MCF 10A (cell line): ENCODE measurements at regions not wholly inside any gene's neighbourhood (a gene's known extent, or its start where the extent isn't known, plus 50 kb on each side); places are given as distances from the start of the nearest gene placed in this dataset.
A peak's percentile ranks its signal among the peaks of the same experiment; 100 is the strongest.

Experiments used
- BruUV-seq: library from RNA; stranded (reverse); fragments of 400-500 nt; replicated peaks from 2 replicates; lab custom pipeline; 2021; lab: Mats Ljungman, UMichigan
- CTCF ChIA-PET: fragments of 300-600 bp; sonication (Branson Sonifier 250); formaldehyde crosslinking; extraction: SDS; loops from one replicate; lab custom pipeline; 2021; ENCODE audit warnings: antibody characterized with exemption, inconsistent platforms; lab: Yijun Ruan, JAX
- POLR2A ChIA-PET: fragments of 300-600, 350-650 bp; sonication (Branson Sonifier 250); formaldehyde crosslinking; extraction: SDS; loops from one replicate; lab custom pipeline; 2020; ENCODE audit warnings: antibody characterized with exemption, inconsistent platforms; lab: Yijun Ruan, JAX
- DNase-seq: peaks from one replicate; pipeline ENCODE4 v3.0.0-alpha.2; 2018; ENCODE audit not compliant: unreplicated experiment
- H3K27ac Mint-ChIP-seq: one replicate; pipeline ENCODE4 v1.8.0; 2022; ENCODE audit warnings: mild to moderate bottlenecking, low read depth, mixed read lengths; ENCODE audit not compliant: unreplicated experiment
- H3K27me3 Mint-ChIP-seq: one replicate; pipeline ENCODE4 v1.8.0; 2022; ENCODE audit warnings: mixed read lengths; ENCODE audit not compliant: insufficient read depth, unreplicated experiment
- H3K36me3 Mint-ChIP-seq: one replicate; pipeline ENCODE4 v1.8.0; 2022; ENCODE audit warnings: mild to moderate bottlenecking, moderate library complexity, mixed read lengths; ENCODE audit not compliant: insufficient read depth, unreplicated experiment
- H3K4me1 Mint-ChIP-seq: one replicate; pipeline ENCODE4 v1.8.0; 2022; ENCODE audit warnings: mixed read lengths; ENCODE audit not compliant: insufficient read depth, unreplicated experiment
- H3K4me3 Mint-ChIP-seq: one replicate; pipeline ENCODE4 v1.8.0; 2022; ENCODE audit warnings: mild to moderate bottlenecking, moderate library complexity, mixed read lengths; ENCODE audit not compliant: unreplicated experiment
- H3K9me3 Mint-ChIP-seq: one replicate; pipeline ENCODE4 v1.8.0; 2022; ENCODE audit warnings: mixed read lengths; ENCODE audit not compliant: unreplicated experiment
- CTCF ChIP-seq: fragments of 200-600 bp; IDR thresholded peaks from one replicate; pipeline ENCODE4 v1.8.0; 2022; ENCODE audit warnings: antibody characterized with exemption, mild to moderate bottlenecking; ENCODE audit not compliant: unreplicated experiment
- intact Hi-C: fragments of 100-400 bp; cut with micrococcal nuclease; formaldehyde crosslinking; loops from 2 replicates; pipeline ENCODE4 v1.14.1; 2022

GRCh38 chr13:84927442-84928169 lies 871.6 kb downstream of the SLITRK6 start:
- Mint-ChIP-seq H3K36me3 (no peaks in the 10 kb centered on the region), H3K27me3 (no peaks in the 10 kb centered on the region), H3K4me3 (no peak overlapping the region), H3K9me3 (no peaks in the 10 kb centered on the region), H3K27ac (no peak overlapping the region), H3K4me1 (no peaks in the 10 kb centered on the region)
- ChIA-PET POLR2A (no interaction called here), CTCF (no interaction called here)
- no peak for DNase-seq
- BruUV-seq: no TSS peak
- no peak for TF ChIP-seq CTCF
- intact Hi-C loops: no loop called here

- no TSS peak for BruUV-seq
- Mint-ChIP-seq H3K27ac (no peak overlapping the region), H3K4me3 (no peak overlapping the region), H3K36me3 (no peaks in the 10 kb centered on the region), H3K27me3 (no peaks in the 10 kb centered on the region), H3K9me3 (no peaks in the 10 kb centered on the region), H3K4me1 (no peaks in the 10 kb centered on the region)
- intact Hi-C loops: no loop called here
- ChIA-PET POLR2A (interaction anchor here (0.7 kb wide), 1 partner anchor 1532 kb away, joined by 3 read pairs; no protein-coding TSS in a partner anchor), CTCF (interaction anchor here (0.6 to 2.2 kb wide), 4 partner anchors 27 to 873 kb away, joined by 3 to 7 read pairs (median 6); partner anchors contain the start of gene SLITRK6)
- no peak for TF ChIP-seq CTCF
- peak; percentile 6 for DNase-seq
Observed at GRCh38 chr13:84925443-84925842, 873.8 kb downstream of the SLITRK6 start.

- intact Hi-C loops: no loop called here
- no TSS peak for BruUV-seq
- no peak overlapping the region for H3K27ac Mint-ChIP-seq
- POLR2A ChIA-PET: no interaction called here
- H3K4me3 Mint-ChIP-seq: no peak overlapping the region
- TF ChIP-seq CTCF: no peak
- H3K9me3 Mint-ChIP-seq: no peaks in the 10 kb centered on the region
- CTCF ChIA-PET: interaction anchor here (0.8 to 1.3 kb wide), 2 partner anchors 8 to 62 kb away, joined by 3 to 4 read pairs; no protein-coding TSS in a partner anchor
- H3K36me3 Mint-ChIP-seq: no peaks in the 10 kb centered on the region
- no peaks in the 10 kb centered on the region for H3K4me1 Mint-ChIP-seq
- DNase-seq: no peak
- H3K27me3 Mint-ChIP-seq: no peaks in the 10 kb centered on the region
Observed at GRCh38 chr13:84923831-84924230, 875.4 kb downstream of the SLITRK6 start.

GRCh38 chr13:84917252-84917878 lies 881.9 kb downstream of the SLITRK6 start:
- no TSS peak for BruUV-seq
- ChIA-PET CTCF (no interaction called here), POLR2A (no interaction called here)
- intact Hi-C loops: loop anchor here (1.0 to 2.0 kb wide), 2 partner anchors 669 to 889 kb away; no protein-coding TSS in a partner anchor
- DNase-seq: peak; percentile 40
- Mint-ChIP-seq H3K36me3 (no peaks in the 10 kb centered on the region), H3K27ac (no peak overlapping the region), H3K27me3 (no peaks in the 10 kb centered on the region), H3K4me1 (no peaks in the 10 kb centered on the region), H3K4me3 (no peak overlapping the region), H3K9me3 (no peaks in the 10 kb centered on the region)
- TF ChIP-seq CTCF: peak; percentile 45
